ENCODE measurements at regions not wholly inside any gene's neighbourhood (a gene's known extent, or its start where the extent isn't known, plus 50 kb on each side); places are given as distances from the start of the nearest gene placed in this dataset.

DNA sequence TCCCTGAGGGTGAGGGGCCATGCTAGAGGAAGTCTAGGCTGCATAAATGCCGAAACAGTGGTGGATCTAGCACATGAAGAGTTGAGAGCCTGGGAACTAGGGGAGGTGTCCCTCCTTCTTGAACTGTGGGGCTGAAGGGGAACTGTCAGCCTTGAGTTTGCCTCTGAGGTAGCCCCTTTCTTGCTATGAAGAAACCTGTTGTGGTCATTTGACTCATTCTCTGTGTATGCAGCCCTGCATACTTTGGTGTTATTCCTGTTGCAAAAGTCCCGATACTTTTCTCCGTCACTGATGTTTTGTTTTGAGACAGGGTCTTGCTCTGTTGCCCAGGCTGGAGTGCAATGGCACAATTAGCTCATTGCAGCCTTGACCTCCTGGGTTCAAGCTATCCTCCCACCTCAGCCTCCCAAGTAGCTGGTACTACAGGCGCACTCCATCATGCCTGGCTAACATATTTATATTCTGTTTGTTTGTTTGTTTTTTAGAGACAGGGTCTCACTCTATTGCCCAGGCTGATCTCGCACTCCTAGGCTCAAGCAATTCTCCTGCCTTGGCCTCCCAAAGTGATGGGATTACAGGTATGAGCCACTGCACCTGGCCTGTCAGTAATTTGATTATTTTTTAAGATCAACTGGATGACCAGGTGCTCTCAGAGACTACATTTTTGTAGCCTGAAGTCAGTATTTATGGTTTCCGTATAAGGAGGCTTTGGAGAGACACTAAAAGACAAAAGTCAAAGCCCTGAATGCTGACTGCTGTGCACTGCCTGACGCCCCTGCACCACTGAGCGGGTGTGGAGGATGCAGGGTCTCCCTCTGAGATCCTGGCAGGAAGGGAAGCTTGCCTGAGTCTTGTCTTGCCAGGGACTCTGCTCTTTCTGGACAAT is 86.2 kb upstream of the KCNK12 start:
- TF ChIP-seq, protein P1, sequence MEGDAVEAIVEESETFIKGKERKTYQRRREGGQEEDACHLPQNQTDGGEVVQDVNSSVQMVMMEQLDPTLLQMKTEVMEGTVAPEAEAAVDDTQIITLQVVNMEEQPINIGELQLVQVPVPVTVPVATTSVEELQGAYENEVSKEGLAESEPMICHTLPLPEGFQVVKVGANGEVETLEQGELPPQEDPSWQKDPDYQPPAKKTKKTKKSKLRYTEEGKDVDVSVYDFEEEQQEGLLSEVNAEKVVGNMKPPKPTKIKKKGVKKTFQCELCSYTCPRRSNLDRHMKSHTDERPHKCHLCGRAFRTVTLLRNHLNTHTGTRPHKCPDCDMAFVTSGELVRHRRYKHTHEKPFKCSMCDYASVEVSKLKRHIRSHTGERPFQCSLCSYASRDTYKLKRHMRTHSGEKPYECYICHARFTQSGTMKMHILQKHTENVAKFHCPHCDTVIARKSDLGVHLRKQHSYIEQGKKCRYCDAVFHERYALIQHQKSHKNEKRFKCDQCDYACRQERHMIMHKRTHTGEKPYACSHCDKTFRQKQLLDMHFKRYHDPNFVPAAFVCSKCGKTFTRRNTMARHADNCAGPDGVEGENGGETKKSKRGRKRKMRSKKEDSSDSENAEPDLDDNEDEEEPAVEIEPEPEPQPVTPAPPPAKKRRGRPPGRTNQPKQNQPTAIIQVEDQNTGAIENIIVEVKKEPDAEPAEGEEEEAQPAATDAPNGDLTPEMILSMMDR (IDR thresholded peaks at IDR 0.05; ENCODE audit: control insufficient read depth, insufficient read depth, low read depth, low read length, missing control alignments), result no peak
- no peak overlapping the region for H3K4me3 ChIP-seq (ENCODE audit: control insufficient read depth, low read depth, low read length)
- DNase-seq (ENCODE audit: low read depth), result no peak

DNA sequence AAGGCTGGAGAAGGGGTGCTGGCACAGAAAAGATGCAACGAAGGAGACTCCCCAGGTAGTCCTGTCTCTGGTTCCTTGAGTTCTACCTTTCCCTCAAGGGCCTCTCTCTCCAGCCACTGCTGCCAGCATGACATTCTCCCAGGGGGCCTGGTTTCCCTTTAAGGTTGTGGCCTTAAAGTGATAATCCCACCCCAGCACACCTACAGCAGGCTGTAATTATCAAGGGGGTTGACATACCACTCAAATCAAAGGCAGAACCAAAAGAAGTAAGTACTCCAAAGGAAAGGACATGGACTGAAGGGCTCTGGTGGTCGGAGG is 84.7 kb upstream of the KCNK12 start:
- no peak for DNase-seq (ENCODE audit: low read depth)
- TF ChIP-seq, protein P1 (IDR thresholded peaks at IDR 0.05; ENCODE audit: control insufficient read depth, insufficient read depth, low read depth, low read length, missing control alignments), result no peak
- no peak overlapping the region for H3K4me3 ChIP-seq (ENCODE audit: control insufficient read depth, low read depth, low read length)

DNA sequence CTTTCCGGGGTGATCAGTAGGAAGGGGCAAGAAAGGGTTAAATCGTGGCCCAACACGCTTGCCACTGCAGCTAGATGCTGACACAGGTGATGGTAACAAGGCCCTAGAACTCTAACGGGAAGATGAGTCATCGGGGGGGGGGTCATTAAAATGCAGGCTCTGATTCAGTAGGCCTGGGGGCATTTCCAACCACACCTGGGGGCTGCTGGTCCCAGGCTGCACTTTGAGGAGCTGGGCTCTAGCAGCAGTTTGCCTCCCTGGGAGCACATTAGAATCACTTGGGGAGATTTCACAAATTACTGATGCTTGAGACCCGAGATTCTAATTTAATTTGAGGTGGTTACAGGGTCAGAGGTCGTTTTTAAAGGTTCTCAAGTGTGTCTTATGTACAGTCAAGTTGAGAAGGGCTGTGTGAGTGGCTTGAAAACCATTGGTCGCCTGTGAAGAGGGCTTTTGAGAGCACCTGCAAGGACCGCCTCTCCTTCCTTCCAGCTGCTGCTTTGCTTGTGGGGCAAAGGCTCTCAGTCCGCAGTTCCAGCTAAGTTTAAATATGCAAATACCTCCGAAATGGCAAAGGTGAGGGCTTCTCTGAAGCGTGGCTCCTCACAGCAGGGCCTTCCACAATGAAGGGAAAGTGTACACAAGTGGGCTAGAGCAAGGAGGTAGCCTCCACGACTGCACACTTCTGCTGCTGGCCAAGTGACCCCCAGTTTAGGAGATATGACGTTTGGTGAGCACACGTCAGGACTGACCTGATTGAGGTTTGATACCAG is 84.2 kb upstream of the KCNK12 start:
- no peak for DNase-seq (ENCODE audit: low read depth)
- H3K4me3 ChIP-seq (ENCODE audit: control insufficient read depth, low read depth, low read length), result no peak overlapping the region
- TF ChIP-seq, protein P1 (IDR thresholded peaks at IDR 0.05; ENCODE audit: control insufficient read depth, insufficient read depth, low read depth, low read length, missing control alignments), result no peak

DNA sequence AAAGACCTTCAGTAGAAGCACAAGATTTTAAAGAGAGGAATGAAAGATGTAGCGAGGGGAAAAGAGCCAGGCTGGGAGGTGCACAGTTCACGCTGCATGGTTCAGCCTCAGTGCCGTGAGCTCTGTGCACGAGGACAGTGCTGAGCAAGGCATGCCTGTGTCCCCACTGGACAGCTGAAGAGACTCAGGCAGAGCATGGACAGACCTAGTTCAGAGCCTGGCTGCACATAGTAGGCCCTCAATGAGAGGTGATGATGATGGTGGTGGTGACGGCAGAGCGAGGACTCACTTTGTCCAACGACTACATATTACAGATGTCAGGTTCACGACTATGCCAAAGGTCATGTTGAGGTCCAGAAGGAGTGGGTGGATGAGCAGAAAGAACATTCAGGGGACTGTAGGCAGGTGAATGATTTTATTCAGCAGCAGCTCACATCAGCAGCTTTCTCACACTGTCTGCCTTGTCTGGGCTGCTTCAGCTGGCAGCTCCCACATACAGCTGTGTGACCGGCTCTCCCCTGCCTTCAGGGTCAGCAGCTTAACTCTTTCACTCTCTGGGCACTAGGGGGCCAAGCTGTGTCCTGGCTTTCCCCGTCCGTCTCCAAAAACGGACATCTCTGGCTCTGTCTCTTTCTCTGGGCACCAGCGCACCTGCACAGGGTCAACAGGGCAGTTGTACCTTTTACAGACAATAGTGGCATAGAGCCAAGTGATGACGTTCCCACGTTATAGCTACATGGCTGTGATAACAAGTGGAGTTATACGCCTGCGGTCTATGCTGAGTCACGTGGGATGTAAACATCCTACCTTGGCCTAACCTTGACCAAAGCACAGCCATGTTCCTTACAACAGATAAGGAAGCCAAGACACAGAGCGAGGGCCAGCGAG is 83.4 kb upstream of the KCNK12 start:
- DNase-seq (ENCODE audit: low read depth), result no peak
- TF ChIP-seq, protein P1 (IDR thresholded peaks at IDR 0.05; ENCODE audit: control insufficient read depth, insufficient read depth, low read depth, low read length, missing control alignments), result no peak
- no peak overlapping the region for H3K4me3 ChIP-seq (ENCODE audit: control insufficient read depth, low read depth, low read length)

DNA sequence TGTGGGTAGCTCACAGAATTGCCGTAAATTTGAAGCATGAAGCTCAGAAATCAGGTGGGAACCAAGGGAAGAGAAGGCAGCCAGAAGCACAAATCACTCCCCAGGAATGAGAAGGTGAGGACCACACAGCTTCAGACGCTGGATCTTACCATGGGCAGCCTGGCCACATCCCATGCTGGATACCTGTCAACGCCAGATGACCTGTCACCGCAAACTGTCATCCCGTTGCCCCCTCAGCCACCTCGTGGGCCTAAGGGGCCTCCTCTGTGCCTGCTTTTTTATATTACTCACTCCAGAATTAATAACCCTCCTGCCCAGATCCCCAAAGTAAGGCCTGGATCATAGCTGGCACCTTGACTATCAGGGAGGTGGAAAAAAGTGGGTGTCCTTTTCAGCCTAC is 82.3 kb upstream of the KCNK12 start:
- TF ChIP-seq, protein P1 (IDR thresholded peaks at IDR 0.05; ENCODE audit: control insufficient read depth, insufficient read depth, low read depth, low read length, missing control alignments), result no peak
- H3K4me3 ChIP-seq (ENCODE audit: control insufficient read depth, low read depth, low read length), result no peak overlapping the region
- DNase-seq (ENCODE audit: low read depth), result no peak

DNA sequence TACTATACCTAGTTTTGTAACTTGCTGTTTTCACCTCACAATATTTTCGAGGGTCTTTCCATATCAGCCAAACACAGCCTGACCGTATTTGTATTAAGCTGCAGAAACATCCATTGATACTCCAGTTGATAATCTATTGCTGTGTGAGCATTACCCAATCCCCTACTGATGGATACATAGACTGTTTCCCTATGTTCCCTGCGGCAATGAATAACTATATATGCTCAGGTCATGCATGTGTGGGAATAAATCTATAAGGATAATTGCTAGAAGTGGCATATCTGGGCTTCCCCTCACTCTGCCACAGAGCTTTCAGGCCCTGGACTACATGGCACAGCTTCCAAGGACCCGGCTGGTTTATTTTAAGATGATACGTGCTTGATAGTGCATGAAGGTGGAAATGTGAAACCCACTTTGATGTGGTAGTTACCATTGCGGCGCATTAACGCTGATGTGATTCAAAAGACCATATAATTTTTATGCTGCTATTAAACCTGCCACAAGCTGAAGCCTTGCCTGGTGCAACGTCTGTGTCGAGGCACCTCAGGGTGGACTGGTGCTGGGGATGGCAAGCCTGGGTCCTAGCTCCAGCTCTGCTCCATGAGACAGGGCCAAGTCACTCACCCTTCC is 81.4 kb upstream of the KCNK12 start:
- no peak for DNase-seq (ENCODE audit: low read depth)
- no peak overlapping the region for H3K4me3 ChIP-seq (ENCODE audit: control insufficient read depth, low read depth, low read length)
- TF ChIP-seq, protein P1 (IDR thresholded peaks at IDR 0.05; ENCODE audit: control insufficient read depth, insufficient read depth, low read depth, low read length, missing control alignments), result no peak

Data from AG09309 (cell line).